Ovary (tissue), 3 donors: ENCODE measurements at regions not wholly inside any gene's neighbourhood (a gene's known extent, or its start where the extent isn't known, plus 50 kb on each side); places are given as distances from the start of the nearest gene placed in this dataset.

Experiments
- EP300 ChIP-seq: sonication (generic); formaldehyde crosslinking; IDR thresholded peaks from one replicate; pipeline ENCODE4 v1.6.1; 2017; ENCODE audit warnings: antibody characterized with exemption
- POLR2A ChIP-seq: fragments of 450-650 bp; IDR thresholded peaks from one replicate; pipeline ENCODE4 v1.6.1; 2017; ENCODE audit warnings: antibody characterized with exemption, mild to moderate bottlenecking, moderate library complexity
- TF ChIP-seq, protein P1 (sequence below), 3 donors: fragments of 450-650 bp in 2 of 3; fragments of 200-600 bp in 1 of 3; IDR thresholded peaks; one replicate each; pipeline versions ENCODE4 v1.5.1 to v1.8.0; 2016 to 2022; ENCODE audit warnings: antibody characterized with exemption in 3 of 3, mild to moderate bottlenecking in 1 of 3
- donor health status: DM: no; HTN: no; CAD: no.

DNA sequence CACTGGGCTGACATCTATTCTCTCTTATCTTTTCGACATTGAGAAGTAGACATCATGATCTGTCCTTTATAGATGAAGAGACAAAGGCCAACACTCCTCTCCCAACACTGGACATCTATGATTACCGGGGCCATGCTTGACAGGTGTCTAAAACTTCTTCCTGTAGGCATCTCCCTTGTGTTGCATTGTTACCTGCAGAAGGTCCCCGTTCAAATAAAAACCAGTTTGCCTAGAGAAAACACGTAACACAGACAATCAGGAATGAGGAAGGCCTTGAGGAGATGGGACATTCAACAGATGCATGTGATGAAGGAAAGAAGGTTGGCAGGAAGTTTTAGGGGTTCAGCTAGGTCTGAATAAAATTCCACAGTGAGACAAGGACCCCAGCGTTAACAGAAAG is 70.8 kb upstream of the ST8SIA3 start:
- TF ChIP-seq POLR2A, result no peak
- TF ChIP-seq, protein P1, sequence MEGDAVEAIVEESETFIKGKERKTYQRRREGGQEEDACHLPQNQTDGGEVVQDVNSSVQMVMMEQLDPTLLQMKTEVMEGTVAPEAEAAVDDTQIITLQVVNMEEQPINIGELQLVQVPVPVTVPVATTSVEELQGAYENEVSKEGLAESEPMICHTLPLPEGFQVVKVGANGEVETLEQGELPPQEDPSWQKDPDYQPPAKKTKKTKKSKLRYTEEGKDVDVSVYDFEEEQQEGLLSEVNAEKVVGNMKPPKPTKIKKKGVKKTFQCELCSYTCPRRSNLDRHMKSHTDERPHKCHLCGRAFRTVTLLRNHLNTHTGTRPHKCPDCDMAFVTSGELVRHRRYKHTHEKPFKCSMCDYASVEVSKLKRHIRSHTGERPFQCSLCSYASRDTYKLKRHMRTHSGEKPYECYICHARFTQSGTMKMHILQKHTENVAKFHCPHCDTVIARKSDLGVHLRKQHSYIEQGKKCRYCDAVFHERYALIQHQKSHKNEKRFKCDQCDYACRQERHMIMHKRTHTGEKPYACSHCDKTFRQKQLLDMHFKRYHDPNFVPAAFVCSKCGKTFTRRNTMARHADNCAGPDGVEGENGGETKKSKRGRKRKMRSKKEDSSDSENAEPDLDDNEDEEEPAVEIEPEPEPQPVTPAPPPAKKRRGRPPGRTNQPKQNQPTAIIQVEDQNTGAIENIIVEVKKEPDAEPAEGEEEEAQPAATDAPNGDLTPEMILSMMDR (IDR thresholded peaks at IDR 0.05), result no peak
- no peak for TF ChIP-seq EP300
